ENCODE measurements at regions not wholly inside any gene's neighbourhood (a gene's known extent, or its start where the extent isn't known, plus 50 kb on each side); places are given as distances from the start of the nearest gene placed in this dataset.

GRCh38 chrX:71000139-71000538 is 68.0 kb downstream of the SNX12 start:
- DNase-seq: no peak

GRCh38 chrX:70998411-70999027 is 67.6 kb upstream of the SLC7A3 start:
- DNase-seq: peak; percentile 9

- no peak for DNase-seq
These were observed 64.4 kb upstream of the SLC7A3 start for GRCh38 chrX:70995338-70995737.

DNA sequence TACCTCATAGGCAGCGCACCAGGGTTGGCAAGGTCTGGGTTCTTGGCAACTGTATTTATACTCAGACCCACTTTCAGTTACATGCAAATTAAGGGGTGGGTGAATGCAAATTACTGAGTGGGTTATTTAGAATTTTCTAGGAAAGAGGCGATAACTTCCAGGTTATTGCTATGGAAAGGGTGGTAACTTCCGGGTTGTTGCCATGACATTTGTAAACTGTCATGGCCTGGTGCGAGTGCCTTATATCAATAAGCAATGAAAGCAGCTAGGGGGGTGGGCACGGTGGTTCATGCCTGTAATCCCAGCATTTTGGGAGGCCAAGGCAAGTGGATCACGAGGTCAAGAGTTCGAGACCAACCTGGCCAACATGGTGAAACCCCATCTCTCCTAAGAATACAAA is 57.5 kb upstream of the SLC7A3 start:
- no peak for DNase-seq
